HG03354 (cell line): ENCODE measurements at regions not wholly inside any gene's neighbourhood (a gene's known extent, or its start where the extent isn't known, plus 50 kb on each side); places are given as distances from the start of the nearest gene placed in this dataset.
"Not testable (repeated sequence)": the region's sequence is repeated elsewhere in the genome, so short reads cannot be mapped to it uniquely, and the experiment has no call there.

ENCODE experiments used
- ATAC-seq: cut with Tn5 transposase; IDR thresholded peaks from one replicate; pipeline ENCODE4 v1.9.1; 2021; ENCODE audit warnings: mild to moderate bottlenecking; ENCODE audit not compliant: unreplicated experiment, poor library complexity, severe bottlenecking

DNA sequence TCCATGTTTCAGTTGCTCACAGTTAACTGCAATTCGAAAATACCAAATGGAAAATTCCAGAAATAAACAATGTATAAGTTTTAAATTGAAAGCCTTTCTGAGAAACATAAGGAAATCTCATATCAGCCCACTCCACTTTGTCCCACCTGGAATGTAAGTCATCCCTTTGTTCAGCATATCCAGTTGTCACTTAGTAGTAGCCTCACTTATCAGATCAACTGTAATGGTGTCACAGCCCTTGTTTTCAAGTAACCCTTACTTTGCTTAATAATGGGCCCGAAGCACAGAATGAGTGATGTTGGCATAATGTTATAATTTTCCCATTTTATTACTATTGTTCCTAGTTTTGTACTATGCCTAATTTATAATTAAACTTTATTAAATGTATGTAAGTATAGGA is 646.8 kb downstream of the C12orf50 start:
- no peak for ATAC-seq

DNA sequence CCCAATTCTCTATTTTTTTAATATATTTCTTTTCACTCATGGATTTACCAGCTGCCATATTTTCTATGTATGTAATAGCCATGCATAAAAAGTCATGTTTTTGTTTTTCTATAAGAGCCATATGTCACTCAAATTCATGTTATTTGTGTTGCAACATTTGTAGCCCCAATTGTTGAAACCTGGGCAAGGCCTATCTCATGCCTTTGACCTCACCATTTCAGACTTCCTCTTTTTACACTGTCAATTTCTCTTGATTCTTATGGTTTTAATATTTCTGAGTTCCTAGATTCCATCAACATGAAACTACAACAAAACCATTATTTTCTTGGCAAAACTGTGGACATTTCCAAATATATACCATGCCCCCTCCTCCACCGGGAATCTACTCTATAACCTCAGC is 647.5 kb downstream of the C12orf50 start:
- no peak for ATAC-seq

DNA sequence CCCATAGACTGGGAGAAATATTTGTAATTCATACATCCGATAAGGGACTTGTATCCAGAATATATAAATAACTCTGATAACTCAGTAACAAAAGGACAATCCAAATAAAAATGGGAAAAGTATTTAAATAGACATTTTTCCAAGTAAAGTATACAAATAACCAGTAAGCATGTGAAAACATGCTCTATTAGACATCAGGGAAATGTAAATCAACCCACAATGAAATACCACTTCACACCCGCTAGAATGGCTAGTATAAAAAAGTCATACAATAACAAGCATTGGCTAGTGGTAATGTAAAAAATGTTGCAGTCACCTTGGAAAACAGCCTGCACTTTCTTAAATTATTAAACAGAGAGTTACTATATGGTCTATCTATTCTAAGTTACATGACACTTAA is 650.7 kb downstream of the C12orf50 start:
- ATAC-seq: no peak

DNA sequence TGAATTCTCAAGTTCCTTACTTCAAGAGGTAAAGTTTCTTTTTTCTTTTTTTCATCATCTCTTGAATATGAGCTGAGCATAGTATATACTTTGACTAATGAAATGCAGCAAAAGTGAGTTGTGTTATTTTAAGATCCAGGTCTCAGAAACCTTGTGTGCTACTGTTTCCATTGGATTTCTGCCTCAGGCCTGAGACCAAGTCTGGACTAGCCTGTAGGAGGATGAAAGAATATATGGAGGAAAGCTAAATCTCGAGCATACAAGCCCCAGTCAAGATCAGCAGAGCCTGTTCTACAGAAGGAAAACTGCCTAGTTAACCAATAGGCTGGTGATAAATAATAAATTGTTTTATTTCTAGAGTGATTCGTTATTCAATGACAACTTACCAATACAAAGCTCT is 652.5 kb downstream of the C12orf50 start:
- ATAC-seq: no peak

DNA sequence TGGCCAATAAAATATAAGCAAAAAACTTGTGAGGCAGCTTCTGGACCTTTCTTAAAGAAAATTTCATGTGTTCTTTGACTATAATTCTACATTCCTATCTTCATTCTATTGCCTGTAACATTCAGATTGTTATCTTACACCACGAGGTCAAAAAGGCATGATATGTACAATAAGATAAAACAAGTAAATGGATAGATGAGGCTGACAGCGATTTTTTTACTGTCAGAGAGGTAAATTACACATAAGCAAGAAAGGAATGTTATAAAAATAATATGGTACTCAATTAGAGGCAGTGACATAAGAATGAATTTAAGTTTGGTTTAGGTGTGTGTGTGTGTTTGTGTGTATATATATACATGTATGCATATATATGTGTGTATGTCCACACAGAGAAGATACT is 660.0 kb downstream of the C12orf50 start:
- ATAC-seq: no peak

DNA sequence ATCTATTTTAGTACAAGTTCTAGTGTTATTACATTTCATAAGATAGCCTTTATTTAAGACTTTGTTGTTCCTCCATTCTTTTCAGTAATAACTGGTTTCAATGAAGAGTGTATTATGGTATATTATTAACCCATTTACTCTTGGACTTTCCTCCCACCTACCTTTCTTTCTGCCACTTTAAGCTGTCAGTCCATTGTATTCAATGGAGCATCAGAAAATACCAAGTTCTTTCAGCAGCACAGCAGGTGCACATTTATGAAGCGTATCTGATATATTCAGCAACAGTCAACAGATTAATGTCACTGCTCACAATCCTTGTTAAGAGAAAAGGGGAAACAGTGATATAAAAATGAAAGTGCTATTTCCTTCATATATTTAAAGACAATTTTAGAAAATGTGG is 660.9 kb downstream of the C12orf50 start:
- no peak for ATAC-seq

DNA sequence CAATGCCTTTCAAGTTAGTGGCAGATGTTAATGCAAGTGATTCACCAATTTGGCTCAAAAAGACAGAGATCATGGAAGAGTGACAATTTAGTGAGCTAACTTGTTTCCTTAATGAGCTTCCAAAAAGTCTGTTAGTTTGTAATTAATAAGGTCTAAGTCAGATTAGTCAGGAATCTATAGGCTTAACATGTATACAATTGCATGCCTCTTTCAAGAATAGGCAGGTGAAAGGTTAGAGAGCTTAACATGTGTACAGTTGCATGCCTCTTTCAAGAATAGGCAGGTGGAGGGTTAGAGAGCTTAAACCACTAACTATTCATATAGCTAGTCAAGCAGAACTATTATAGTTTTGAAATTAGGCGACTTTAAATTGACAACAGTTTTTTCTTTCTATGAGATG is 663.8 kb downstream of the C12orf50 start:
- ATAC-seq: no peak

DNA sequence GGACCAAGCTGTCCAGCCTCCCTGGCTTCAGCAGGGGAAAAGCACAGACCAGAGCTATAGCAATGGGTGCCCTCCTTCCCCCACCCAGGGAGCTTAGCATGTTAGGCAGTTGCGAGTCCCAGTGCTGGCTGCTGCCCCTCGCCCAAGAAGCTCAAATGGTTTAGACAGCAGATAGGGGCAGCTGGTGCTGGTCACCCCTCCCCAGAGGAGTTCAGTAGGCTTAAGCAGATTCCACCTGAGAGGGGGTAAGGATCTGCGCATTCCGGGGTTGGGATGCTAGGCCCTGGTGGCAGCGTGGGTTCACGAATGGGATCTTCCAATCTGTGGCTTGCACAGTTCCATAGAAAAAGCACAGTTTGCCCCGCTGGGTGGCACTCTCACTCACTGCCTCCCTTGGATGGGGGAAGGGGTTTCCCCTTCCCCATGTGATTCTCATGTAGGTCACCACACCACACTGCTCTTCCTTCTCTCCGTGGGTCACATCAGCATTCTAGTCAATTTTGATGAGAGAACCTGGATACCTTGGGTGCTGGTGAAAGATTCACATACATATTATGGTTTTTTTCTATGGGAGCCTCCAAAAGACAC is 665.6 kb downstream of the C12orf50 start:
- ATAC-seq: no peak

DNA sequence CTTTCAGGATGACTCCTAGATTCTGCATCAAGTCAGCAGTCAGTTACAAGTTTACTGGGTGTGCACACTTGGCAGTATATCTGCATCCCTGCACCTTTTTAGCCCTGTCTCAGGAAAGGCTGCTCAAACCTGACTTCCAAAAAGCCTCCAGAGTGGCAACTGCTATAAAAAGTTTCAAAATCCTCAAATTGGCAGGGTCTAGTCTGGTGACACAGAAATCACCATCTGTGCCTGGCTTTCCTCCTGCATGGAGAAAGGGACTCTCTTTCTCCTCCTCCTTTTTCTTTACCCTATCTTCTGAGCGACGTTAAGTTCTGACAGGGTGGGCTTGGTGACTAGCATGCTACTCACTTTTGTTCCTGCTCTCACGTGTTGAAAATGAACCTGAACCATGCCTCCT is 679.5 kb downstream of the C12orf50 start:
- ATAC-seq: no peak

DNA sequence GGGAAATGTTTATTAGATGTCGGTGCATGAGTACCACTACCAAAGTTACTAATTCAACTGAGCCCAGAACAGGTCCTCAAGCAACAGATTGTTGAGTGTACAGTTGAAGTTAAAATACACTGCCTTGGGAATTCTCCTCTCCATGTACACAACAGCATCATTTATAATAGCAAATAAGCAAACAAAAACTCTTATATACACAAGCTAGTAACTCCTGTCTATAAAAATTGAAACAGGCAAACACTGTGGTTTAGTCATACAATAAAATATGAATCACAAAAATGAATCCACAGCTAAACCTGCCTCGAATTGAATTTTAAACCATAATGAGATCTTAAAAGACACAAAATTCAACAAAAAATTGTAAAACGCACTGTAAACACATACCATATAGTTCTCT is 681.1 kb downstream of the C12orf50 start:
- ATAC-seq: no peak

DNA sequence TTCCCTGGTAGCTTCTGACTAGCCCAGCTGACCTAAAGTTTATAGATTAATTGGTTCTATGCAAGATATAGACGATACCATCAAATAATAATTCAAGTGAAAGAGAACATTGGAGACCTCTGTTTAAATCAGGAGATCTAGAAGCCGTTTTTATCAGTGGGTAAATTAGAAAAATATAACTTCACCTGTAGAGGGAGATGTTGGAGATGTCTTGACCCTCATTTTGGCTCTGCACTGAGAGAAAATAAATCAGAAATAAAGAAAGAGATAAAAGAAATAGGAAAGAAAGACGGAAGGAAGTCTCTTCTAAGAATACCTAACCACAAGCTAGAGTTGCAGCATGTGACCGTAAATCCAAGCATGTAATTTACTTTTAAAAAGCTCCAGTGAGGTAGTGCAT is 684.5 kb downstream of the C12orf50 start:
- ATAC-seq: no peak

DNA sequence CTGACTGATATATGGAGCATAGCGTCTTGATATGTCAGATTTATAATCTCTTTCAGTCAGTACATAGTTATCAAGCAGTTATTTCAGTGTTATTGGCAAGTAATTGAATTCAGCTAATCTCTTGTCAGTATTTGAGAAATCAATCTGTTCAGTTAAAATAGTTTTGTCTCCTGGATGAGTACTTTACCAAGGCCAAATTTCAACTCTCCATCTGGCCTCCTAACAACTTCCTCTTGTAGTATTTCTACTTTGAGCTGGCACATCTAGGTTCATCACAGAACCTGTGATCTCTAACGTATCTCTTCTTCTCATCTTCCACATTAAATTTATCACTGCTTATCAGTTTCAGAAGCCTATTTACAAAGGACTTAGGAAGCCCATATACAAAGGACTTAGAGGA is 690.5 kb downstream of the C12orf50 start:
- no peak for ATAC-seq

DNA sequence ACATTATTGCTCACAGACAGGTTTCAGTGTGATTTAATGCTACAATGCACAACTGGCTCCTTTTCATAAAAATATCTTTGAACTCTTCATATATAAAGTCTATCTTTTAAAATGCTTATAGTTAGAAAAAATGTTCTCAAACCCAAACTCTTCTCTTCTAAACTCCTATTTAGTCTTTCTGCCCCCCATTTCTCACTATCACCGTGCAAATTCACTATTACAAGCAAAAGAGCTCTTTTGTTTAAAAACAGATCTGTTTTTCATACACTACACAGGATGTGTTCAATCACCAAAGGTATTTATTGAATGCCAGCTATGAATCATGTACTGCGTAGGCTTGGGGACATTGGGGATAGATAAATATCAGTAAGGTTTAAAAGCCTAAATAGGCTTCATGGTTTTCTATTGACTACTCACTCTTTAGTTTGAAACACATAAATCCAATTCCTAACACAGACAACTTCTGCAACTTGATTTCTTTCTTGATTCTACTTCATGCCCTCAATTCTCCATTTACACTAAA is 692.3 kb downstream of the C12orf50 start:
- ATAC-seq: no peak

DNA sequence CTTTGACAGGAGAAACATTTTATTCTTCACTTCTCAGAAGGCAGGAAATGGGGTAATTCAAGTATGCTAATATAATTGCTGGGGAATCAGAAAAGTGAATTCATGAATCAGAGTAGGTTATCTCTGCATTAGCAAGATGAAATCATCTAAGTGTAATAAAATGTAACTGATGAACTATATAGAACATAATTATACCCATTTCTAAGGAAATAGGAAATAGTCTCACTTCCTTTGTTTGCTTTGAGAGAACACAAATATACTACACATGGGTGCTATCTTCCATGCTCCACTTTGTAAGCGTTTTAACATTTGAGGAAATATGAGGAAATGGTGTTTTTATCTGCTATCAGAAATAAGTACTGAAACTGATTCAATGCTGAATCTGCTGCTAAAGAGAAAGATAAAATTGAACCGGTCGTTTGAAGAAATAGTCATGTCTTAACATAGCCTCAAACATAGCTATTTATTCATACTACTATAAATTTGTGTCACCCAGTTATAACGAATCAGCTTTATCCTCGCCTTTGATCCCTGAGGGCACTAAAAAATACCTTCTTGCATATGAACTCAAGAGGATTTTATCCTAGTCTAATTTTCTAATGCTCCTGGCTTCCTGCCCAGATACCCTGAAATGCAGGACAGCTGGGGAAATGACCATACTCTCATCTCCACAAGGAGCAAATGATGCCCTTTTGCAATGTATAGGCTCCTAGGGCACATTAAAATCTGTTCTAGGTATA is 696.0 kb downstream of the C12orf50 start:
- no peak for ATAC-seq

DNA sequence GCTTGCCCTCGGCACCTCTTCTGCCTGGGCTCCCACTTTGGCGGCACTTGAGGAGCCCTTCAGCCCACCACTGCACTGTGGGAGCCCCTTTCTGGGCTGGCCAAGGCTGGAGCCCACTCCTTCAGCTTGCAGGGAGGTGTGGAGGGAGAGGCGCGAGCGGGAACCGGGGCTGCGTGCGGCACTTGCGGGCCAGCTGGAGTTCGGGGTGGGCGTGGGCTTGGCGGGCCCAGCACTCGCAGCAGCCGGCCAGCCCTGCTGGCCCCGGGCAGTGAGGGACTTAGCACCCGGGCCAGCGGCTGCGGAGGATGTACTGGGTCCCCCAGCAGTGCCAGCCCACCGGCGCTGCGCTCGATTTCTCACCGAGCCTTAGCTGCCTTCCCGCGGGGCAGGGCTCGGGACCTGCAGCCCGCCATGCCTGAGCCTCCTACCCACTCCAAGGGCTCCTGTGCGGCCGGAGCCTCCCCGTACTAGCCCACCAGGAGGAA is 699.1 kb downstream of the C12orf50 start:
- ATAC-seq: not testable (repeated sequence)

DNA sequence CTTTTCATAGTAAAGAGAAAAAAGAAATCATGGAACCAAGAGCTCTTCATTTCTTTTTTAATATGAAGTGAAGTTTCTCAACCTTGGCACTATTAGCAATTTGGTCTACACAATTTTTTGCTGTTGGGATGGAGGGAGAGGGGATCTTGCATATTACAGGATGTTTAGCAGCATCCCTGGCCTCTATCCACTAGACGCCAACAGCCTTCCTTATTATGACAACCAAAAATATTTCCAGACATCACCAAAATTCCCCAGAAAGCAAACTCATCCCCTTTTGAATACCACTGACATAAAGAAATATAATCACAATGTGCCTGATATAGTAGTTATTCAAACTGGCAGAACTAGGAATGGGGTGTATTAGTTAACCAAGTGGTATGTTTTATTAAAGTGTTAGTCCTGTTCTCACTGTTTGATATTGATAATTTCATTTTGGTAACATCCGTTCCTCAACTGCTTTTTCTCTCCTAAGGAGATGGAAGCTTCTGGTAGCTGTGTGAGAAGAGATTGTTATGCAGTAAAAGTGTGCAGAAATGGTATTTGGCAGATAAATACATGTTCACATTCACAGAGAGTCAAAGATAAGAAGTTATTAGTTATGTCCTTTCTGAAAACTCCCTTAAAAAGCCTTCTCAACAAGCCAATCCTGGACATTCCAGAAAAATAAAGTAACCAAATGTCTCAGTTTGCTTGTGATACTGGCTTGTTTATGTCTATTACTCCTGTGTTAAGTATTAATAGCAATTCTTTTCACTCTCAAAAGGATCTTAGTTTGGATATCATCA is 699.9 kb downstream of the C12orf50 start:
- ATAC-seq: no peak

DNA sequence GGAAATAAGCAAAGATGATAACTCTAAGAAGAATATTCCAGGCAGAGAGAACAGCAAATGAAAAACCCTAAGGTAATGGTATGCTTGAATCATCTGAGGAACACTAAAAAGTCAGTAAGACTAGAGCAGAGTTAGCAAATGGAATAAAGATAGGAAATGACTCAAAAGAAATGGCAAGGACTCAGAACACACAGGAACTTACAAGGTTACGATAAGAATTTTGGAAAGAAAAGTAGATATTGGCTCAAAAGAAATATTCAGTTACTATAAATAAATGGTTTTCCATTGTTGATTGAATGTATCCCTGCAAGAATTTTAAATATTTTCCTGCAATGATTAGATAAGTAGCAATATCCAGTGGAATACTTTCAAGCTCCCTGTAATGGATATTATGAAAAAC is 705.8 kb downstream of the C12orf50 start:
- no peak for ATAC-seq

DNA sequence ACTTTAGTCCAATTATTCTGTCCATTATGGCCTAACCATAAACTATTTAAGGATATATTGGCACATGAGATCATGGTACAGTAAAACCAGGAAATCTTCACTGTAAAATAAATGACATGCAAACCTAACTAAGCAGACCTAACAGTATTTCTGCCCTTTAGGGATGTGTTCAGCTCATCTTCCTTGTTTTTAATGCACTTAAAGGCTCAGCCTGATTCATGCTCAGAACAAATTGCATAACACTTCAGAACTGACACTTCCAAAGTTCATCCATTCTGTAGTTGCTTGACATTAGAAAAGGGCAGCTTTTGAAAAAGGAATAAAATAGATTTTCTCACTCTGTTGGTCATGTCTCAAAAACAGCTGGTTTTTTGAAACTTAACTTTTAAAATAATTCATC is 708.5 kb downstream of the C12orf50 start:
- ATAC-seq: no peak

DNA sequence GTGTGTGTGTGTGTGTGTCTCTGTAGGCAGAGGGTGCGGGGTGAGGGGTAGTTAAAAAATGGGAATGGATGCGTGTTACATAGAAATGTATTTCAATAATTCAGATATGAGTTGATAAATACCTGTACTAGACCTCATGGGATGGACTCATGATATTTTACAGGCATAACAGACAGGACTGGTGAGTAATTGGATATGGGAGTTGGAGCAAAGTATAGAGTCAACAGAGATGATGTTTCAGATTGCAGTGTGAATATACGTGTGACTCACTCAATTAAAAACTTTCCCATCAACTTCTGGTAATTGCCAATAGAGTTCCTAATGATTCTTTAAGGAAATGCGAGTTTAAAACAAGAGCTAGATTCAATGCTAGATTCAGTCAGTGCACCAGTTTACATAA is 711.9 kb downstream of the C12orf50 start:
- ATAC-seq: no peak

DNA sequence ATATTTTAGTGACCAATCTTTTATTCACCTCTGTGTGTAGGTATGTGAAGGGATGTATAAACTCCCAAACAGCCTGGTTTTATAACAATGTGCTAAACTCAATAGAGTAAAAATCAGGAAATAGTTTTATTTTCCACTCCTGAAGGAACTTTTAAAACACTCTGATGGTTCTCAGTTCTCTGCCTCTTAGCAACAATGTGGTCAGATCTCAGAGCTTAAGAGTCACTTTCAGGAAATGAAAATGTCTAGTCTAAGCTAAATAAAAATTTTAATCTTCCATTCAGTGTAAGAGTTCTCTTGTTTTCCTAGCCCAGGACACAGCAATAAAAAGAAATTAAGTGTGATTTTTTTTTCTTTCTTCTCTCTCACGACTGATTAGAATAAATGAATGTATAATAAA is 718.0 kb downstream of the C12orf50 start:
- ATAC-seq: peak; percentile 66

DNA sequence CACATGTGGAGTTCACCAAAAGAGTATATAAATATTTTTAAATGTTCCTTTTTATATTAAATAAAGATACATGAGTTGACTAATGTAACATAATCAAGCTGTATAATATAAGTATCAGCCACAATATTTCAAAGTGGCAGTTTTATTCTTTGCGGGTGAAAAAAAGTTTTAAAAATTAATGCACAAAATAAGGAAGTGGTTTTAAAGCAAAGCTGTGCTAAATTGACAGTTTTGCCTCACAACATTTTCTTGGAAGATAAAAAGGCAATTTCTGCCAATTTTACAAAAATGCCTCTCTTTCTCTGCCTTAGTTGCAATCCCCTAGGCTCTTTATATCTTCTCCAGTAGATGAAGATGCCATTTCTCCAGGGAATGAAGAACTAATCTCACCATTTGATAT is 719.1 kb downstream of the C12orf50 start:
- no peak for ATAC-seq
